SU-DHL-6 (cell line): ENCODE measurements at regions not wholly inside any gene's neighbourhood (a gene's known extent, or its start where the extent isn't known, plus 50 kb on each side); places are given as distances from the start of the nearest gene placed in this dataset.
"Not testable (repeated sequence)": the region's sequence is repeated elsewhere in the genome, so short reads cannot be mapped to it uniquely, and the experiment has no call there.

ENCODE experiments used
- H2AFZ ChIP-seq: fragments of 200-600 bp; sonication (generic); 2 replicates; pipeline ENCODE4 v1.6.1; 2014; ENCODE audit warnings: low read depth, mild to moderate bottlenecking, moderate library complexity, mixed read lengths, antibody characterized with exemption, low read length; ENCODE audit not compliant: severe bottlenecking
- H3F3A ChIP-seq: fragments of 200-600 bp; shearing (Covaris generic); 2 replicates; pipeline ENCODE4 v1.6.0; 2016; ENCODE audit warnings: antibody characterized with exemption, mild to moderate bottlenecking; ENCODE audit not compliant: insufficient read depth
- H3K27ac ChIP-seq: fragments of 200-600 bp; sonication (generic); 2 replicates; pipeline ENCODE4 v1.5.1; 2016; ENCODE audit warnings: low read depth, mild to moderate bottlenecking, low read length, moderate library complexity, mixed read lengths
- H3K27me3 ChIP-seq: fragments of 200-600 bp; sonication (generic), shearing (Covaris generic); 2 replicates; pipeline ENCODE4 v1.6.0; 2014; ENCODE audit warnings: mild to moderate bottlenecking, low read length
- H3K36me3 ChIP-seq: fragments of 200-600 bp; sonication (generic); 2 replicates; pipeline ENCODE4 v1.6.1; 2014; ENCODE audit warnings: mild to moderate bottlenecking, low read length, mixed read lengths
- H3K4me2 ChIP-seq: fragments of 300-600, 200-600 bp; shearing (Covaris generic), sonication (generic); 2 replicates; pipeline ENCODE4 v1.6.0; 2014; ENCODE audit warnings: low read length, low read depth, mild to moderate bottlenecking; ENCODE audit not compliant: poor library complexity, severe bottlenecking
- H3K4me3 ChIP-seq: fragments of 200-600 bp; sonication (generic); 2 replicates; pipeline ENCODE4 v1.5.1; 2014; ENCODE audit warnings: antibody characterized with exemption, low read length, mild to moderate bottlenecking, mixed read lengths; ENCODE audit not compliant: insufficient read depth, poor library complexity, severe bottlenecking
- H3K79me2 ChIP-seq: fragments of 200-600 bp; sonication (generic); 2 replicates; pipeline ENCODE4 v1.6.1; 2014; ENCODE audit warnings: mild to moderate bottlenecking, low read length, moderate library complexity; ENCODE audit not compliant: insufficient read depth
- H3K9ac ChIP-seq: fragments of 200-600 bp; sonication (generic); 2 replicates; pipeline ENCODE4 v1.7.0; 2014; ENCODE audit warnings: mild to moderate bottlenecking, low read length
- H3K9me2 ChIP-seq: fragments of 200-600 bp; sonication (generic); replicated peaks from 2 replicates; pipeline ENCODE4 v1.6.1; 2014; ENCODE audit warnings: low read length; ENCODE audit not compliant: insufficient read depth
- H3K9me3 ChIP-seq: fragments of 200-600 bp; sonication (generic); 2 replicates; pipeline ENCODE4 v1.6.1; 2014; ENCODE audit warnings: low read length, mixed read lengths; ENCODE audit not compliant: insufficient read depth
- H4K20me1 ChIP-seq: fragments of 200-600 bp; sonication (generic); 2 replicates; pipeline ENCODE4 v1.6.1; 2014; ENCODE audit warnings: low read depth, mild to moderate bottlenecking, antibody characterized with exemption, low read length, moderate library complexity, mixed read lengths
- CTCF ChIP-seq: fragments of 200-600 bp; sonication (generic); IDR thresholded peaks from one replicate; pipeline ENCODE4 v1.5.1; 2017; ENCODE audit warnings: antibody characterized with exemption, mild to moderate bottlenecking, low read length, moderate library complexity; ENCODE audit not compliant: insufficient read depth, poor library complexity, severe bottlenecking
- EZH2phosphoT487 ChIP-seq: fragments of 200-600 bp; sonication (generic), shearing (Covaris generic); conservative IDR thresholded peaks from 2 replicates; pipeline ENCODE4 v1.6.1; 2018; ENCODE audit warnings: mild to moderate bottlenecking, antibody characterized with exemption, low read length, moderate library complexity, mixed read lengths

- Histone ChIP-seq H3K9me2 (no peaks in the 10 kb centered on the region), H3F3A (no peaks in the 10 kb centered on the region), H4K20me1 (no peaks in the 10 kb centered on the region), H3K9me3 (no peaks in the 10 kb centered on the region), H3K4me3 (no peak overlapping the region), H3K9ac (no peak overlapping the region), H3K27ac (no peak overlapping the region), H2AFZ (no peak overlapping the region), H3K36me3 (no peaks in the 10 kb centered on the region), H3K27me3 (no peaks in the 10 kb centered on the region), H3K4me2 (no peak overlapping the region), H3K79me2 (no peaks in the 10 kb centered on the region)
- TF ChIP-seq CTCF (no peak), EZH2phosphoT487 (no peak)
Observed at GRCh38 chr7:45434167-45434784, 139.9 kb upstream of the ADCY1 start.

GRCh38 chr7:45435131-45435530, 139.0 kb upstream of the ADCY1 start:
- Histone ChIP-seq H3K9me2 (no peaks in the 10 kb centered on the region), H3K4me2 (no peak overlapping the region), H3K9ac (no peak overlapping the region), H3F3A (no peaks in the 10 kb centered on the region), H3K27me3 (no peaks in the 10 kb centered on the region), H3K4me3 (no peak overlapping the region), H2AFZ (no peak overlapping the region), H3K79me2 (no peaks in the 10 kb centered on the region), H3K27ac (no peak overlapping the region), H4K20me1 (no peaks in the 10 kb centered on the region), H3K9me3 (no peaks in the 10 kb centered on the region), H3K36me3 (no peaks in the 10 kb centered on the region)
- TF ChIP-seq CTCF (no peak), EZH2phosphoT487 (no peak)

GRCh38 chr7:45435846-45436245, 138.3 kb upstream of the ADCY1 start:
- Histone ChIP-seq H3K9me2 (no peaks in the 10 kb centered on the region), H3K9ac (no peak overlapping the region), H3F3A (no peaks in the 10 kb centered on the region), H4K20me1 (no peaks in the 10 kb centered on the region), H2AFZ (no peak overlapping the region), H3K27ac (no peak overlapping the region), H3K36me3 (no peaks in the 10 kb centered on the region), H3K4me2 (no peak overlapping the region), H3K9me3 (no peaks in the 10 kb centered on the region), H3K79me2 (no peaks in the 10 kb centered on the region), H3K27me3 (no peaks in the 10 kb centered on the region), H3K4me3 (no peak overlapping the region)
- TF ChIP-seq EZH2phosphoT487 (no peak), CTCF (no peak)

GRCh38 chr7:45440776-45441175, 133.4 kb upstream of the ADCY1 start:
- H2AFZ ChIP-seq, H3K79me2 ChIP-seq, H3K36me3 ChIP-seq, H3K9me3 ChIP-seq, H3K9me2 ChIP-seq, H3K27me3 ChIP-seq, H4K20me1 ChIP-seq, H3K4me2 ChIP-seq, H3F3A ChIP-seq, H3K9ac ChIP-seq, H3K27ac ChIP-seq, H3K4me3 ChIP-seq: not testable (repeated sequence)
